CD14-positive monocyte (primary cell): ENCODE measurements at regions not wholly inside any gene's neighbourhood (a gene's known extent, or its start where the extent isn't known, plus 50 kb on each side); places are given as distances from the start of the nearest gene placed in this dataset.

Source experiments
- DNase-seq, 3 donors: peaks; one replicate each; pipeline ENCODE4 v3.0.0-alpha.2; 2011 to 2022
- H2AFZ ChIP-seq: 2 replicates; pipeline ENCODE4 v1.6.0; 2012; ENCODE audit warnings: mild to moderate bottlenecking, low read depth, low read length, inconsistent platforms; ENCODE audit not compliant: insufficient read depth, poor library complexity, severe bottlenecking
- H3K27ac ChIP-seq, 2 donors: 1 replicate in 1 of 2; 2 replicates in 1 of 2; pipeline ENCODE4 v1.5.1; 2012 to 2013; ENCODE audit warnings: low read length in 2 of 2, control low read depth in 1 of 2, inconsistent platforms in 1 of 2, low read depth in 1 of 2, mild to moderate bottlenecking in 1 of 2
- H3K27me3 ChIP-seq, 2 donors: one replicate each; pipeline versions ENCODE4 v1.6.0 to v1.6.1; 2011 to 2013; ENCODE audit warnings: low read length in 2 of 2; ENCODE audit not compliant: control insufficient read depth in 2 of 2, insufficient read depth in 2 of 2
- H3K36me3 ChIP-seq, 2 donors: replicated peaks in 1 of 2; 1 replicate in 1 of 2; 2 replicates in 1 of 2; pipeline versions ENCODE4 v1.5.1 to v1.6.1; 2012 to 2013; ENCODE audit warnings: low read length in 2 of 2, control low read depth in 1 of 2, inconsistent platforms in 1 of 2, mild to moderate bottlenecking in 1 of 2; ENCODE audit not compliant: insufficient read depth in 2 of 2, control insufficient read depth in 1 of 2
- H3K4me1 ChIP-seq, 2 donors: 1 replicate in 1 of 2; 2 replicates in 1 of 2; pipeline versions ENCODE4 v1.5.1 to v1.6.1; 2012 to 2013; ENCODE audit warnings: low read length in 2 of 2, control low read depth in 1 of 2, inconsistent platforms in 1 of 2, mild to moderate bottlenecking in 1 of 2, moderate library complexity in 1 of 2; ENCODE audit not compliant: insufficient read depth in 2 of 2, control insufficient read depth in 1 of 2
- H3K4me2 ChIP-seq: replicated peaks from 2 replicates; pipeline ENCODE3; 2012; ENCODE audit warnings: low read length, moderate library complexity, mild to moderate bottlenecking; ENCODE audit not compliant: poor library complexity, severe bottlenecking; ENCODE audit errors: extremely low read depth
- H3K4me3 ChIP-seq, 3 experiments: fragments of 200-600 bp in 1 of 3; sonication (generic) in 1 of 3; replicated peaks in 1 of 3; 1 replicate in 2 of 3; 2 replicates in 1 of 3; pipeline ENCODE4 v1.5.1; 2011 to 2013; ENCODE audit warnings: low read length in 3 of 3, mild to moderate bottlenecking in 3 of 3, control low read depth in 2 of 3, low read depth in 2 of 3, inconsistent platforms in 1 of 3, moderate library complexity in 1 of 3
- H3K79me2 ChIP-seq: 2 replicates; pipeline ENCODE4 v1.6.0; 2012; ENCODE audit warnings: mild to moderate bottlenecking, control low read depth, inconsistent platforms, low read length, moderate library complexity; ENCODE audit not compliant: insufficient read depth
- H3K9ac ChIP-seq: 2 replicates; pipeline ENCODE4 v1.6.0; 2017; ENCODE audit warnings: low read length, mild to moderate bottlenecking; ENCODE audit not compliant: insufficient read depth, poor library complexity, severe bottlenecking
- H3K9me3 ChIP-seq, 2 donors: replicated peaks in 1 of 2; 1 replicate in 1 of 2; 2 replicates in 1 of 2; pipeline versions ENCODE4 v1.5.1 to v1.6.1; 2012 to 2013; ENCODE audit warnings: low read length in 2 of 2, control low read depth in 1 of 2; ENCODE audit not compliant: control insufficient read depth in 1 of 2, insufficient read depth in 1 of 2
- H4K20me1 ChIP-seq: 2 replicates; pipeline ENCODE4 v1.6.0; 2012; ENCODE audit warnings: mild to moderate bottlenecking, low read length, control low read depth, moderate library complexity; ENCODE audit not compliant: insufficient read depth
- H3K27ac Mint-ChIP-seq, 7 donors: one replicate each; pipeline ENCODE4 v1.8.0; 2020; ENCODE audit warnings: mild to moderate bottlenecking in 7 of 7, mixed read lengths in 7 of 7, moderate library complexity in 6 of 7, inconsistent platforms in 2 of 7
- H3K27me3 Mint-ChIP-seq, 3 donors: one replicate each; pipeline ENCODE4 v1.8.0; 2021 to 2022; ENCODE audit warnings: low read depth in 3 of 3, mild to moderate bottlenecking in 3 of 3, mixed read lengths in 3 of 3, moderate library complexity in 3 of 3, inconsistent platforms in 1 of 3
- H3K36me3 Mint-ChIP-seq, 2 donors: one replicate each; pipeline ENCODE4 v1.8.0; 2020; ENCODE audit warnings: mixed read lengths in 2 of 2, inconsistent platforms in 1 of 2, mild to moderate bottlenecking in 1 of 2
- H3K4me1 Mint-ChIP-seq: one replicate; pipeline ENCODE4 v1.8.0; 2020; ENCODE audit warnings: mild to moderate bottlenecking, mixed read lengths
- H3K4me3 Mint-ChIP-seq, 2 donors: one replicate each; pipeline ENCODE4 v1.8.0; 2020; ENCODE audit warnings: mild to moderate bottlenecking in 2 of 2, mixed read lengths in 2 of 2, moderate library complexity in 1 of 2
- H3K9me3 Mint-ChIP-seq, 7 donors: one replicate each; pipeline ENCODE4 v1.8.0; 2020 to 2022; ENCODE audit warnings: mixed read lengths in 7 of 7, mild to moderate bottlenecking in 6 of 7, moderate library complexity in 6 of 7, inconsistent platforms in 2 of 7
- WGBS: methylation state at CpG from one replicate; pipeline ENCODE4 v1.1.5; 2013; ENCODE audit warnings: missing lambda C conversion rate; ENCODE audit not compliant: insufficient coverage; 5-methylcytosine and 5-hydroxymethylcytosine counted together
- intact Hi-C, 2 donors: fragments of 100-400 bp; cut with micrococcal nuclease; formaldehyde crosslinking; loops; one replicate each; pipeline versions ENCODE4 v1.15.0 to v1.15.1; 2023
- TF ChIP-seq, protein P1 (sequence below): fragments of 200-600 bp; IDR thresholded peaks from one replicate; pipeline ENCODE4 v1.8.0; 2022; ENCODE audit warnings: antibody characterized with exemption, mild to moderate bottlenecking

DNA sequence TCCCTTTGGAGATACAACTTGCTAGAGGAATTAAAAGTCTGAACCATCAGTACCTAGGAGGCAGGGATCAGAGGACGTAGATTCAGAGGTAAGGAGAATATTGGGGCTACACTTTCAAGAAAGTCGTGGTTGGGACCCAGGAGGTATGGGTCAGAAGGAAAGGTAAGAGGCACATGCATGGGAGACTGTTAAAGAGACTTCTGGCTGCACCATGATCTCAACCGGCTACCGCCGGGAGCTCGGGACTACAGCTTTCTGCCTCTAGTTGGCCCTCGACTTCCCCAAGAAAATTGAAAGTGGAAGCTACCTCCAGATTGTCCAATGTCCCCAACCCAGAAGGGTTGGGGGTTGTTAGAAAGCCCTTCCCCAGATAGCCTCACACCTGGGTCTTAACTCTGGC lies 355.7 kb upstream of the TMPRSS15 start:
- Histone ChIP-seq H3K27ac (no peak overlapping the region), H3K4me3 (no peak overlapping the region), H3K4me2 (no peak overlapping the region), H2AFZ (no peak overlapping the region), H3K36me3 (no peaks in the 10 kb centered on the region), H3K9me3 (peaks cover 29 to 42% of the 10 kb centered on the region in 2 donors), H4K20me1 (no peaks in the 10 kb centered on the region), H3K4me1 (no peaks in the 10 kb centered on the region), H3K27me3 (no peaks in the 10 kb centered on the region), H3K9ac (no peak overlapping the region), H3K79me2 (no peaks in the 10 kb centered on the region)
- no peak overlapping the region for H3K27ac Mint-ChIP-seq
- no peaks in the 10 kb centered on the region for H3K4me1 Mint-ChIP-seq
- intact Hi-C loops = no loop called here
- H3K36me3 Mint-ChIP-seq = no peaks in the 10 kb centered on the region
- DNase-seq = no peak
- peaks cover 6 to 49% (median 22%) of the 10 kb centered on the region in 7 donors for H3K9me3 Mint-ChIP-seq
- H3K4me3 Mint-ChIP-seq = no peak overlapping the region
- TF ChIP-seq, protein P1, sequence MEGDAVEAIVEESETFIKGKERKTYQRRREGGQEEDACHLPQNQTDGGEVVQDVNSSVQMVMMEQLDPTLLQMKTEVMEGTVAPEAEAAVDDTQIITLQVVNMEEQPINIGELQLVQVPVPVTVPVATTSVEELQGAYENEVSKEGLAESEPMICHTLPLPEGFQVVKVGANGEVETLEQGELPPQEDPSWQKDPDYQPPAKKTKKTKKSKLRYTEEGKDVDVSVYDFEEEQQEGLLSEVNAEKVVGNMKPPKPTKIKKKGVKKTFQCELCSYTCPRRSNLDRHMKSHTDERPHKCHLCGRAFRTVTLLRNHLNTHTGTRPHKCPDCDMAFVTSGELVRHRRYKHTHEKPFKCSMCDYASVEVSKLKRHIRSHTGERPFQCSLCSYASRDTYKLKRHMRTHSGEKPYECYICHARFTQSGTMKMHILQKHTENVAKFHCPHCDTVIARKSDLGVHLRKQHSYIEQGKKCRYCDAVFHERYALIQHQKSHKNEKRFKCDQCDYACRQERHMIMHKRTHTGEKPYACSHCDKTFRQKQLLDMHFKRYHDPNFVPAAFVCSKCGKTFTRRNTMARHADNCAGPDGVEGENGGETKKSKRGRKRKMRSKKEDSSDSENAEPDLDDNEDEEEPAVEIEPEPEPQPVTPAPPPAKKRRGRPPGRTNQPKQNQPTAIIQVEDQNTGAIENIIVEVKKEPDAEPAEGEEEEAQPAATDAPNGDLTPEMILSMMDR = no peak
- H3K27me3 Mint-ChIP-seq = peaks cover 0 to 1% (median 0%) of the 10 kb centered on the region in 3 donors
- WGBS = 69% methylated on average over 2 of the region's 7 CpGs

DNA sequence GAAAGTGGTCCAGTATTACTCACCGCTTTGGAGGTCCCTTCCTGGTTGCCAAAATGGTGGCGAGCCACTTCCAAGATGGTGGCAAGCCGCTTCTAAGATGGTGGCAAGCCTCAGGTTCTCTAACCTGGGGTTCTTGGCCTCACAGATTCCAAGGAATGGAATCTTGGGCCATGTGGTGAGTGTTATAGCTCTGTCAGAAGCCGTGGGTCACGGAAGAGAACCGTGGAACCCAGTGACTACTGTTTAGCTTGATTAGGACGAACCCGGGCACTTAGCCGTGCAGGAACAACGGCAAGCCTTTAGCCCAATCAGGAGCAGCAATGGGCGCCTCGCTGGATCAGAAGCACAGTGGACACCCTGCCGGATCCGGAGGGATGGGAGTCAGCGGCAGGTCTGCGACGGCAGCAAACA lies 356.2 kb upstream of the TMPRSS15 start:
- Histone ChIP-seq H3K27ac (no peak overlapping the region), H3K36me3 (no peaks in the 10 kb centered on the region), H3K4me2 (no peak overlapping the region), H3K79me2 (no peaks in the 10 kb centered on the region), H2AFZ (no peak overlapping the region), H3K4me3 (no peak overlapping the region), H3K27me3 (no peaks in the 10 kb centered on the region), H3K9ac (no peak overlapping the region), H3K4me1 (no peaks in the 10 kb centered on the region), H3K9me3 (peaks cover 32 to 47% of the 10 kb centered on the region in 2 donors), H4K20me1 (no peaks in the 10 kb centered on the region)
- Mint-ChIP-seq H3K36me3 (no peaks in the 10 kb centered on the region), H3K4me1 (no peaks in the 10 kb centered on the region), H3K9me3 (peaks cover 6 to 52% (median 25%) of the 10 kb centered on the region in 7 donors), H3K27me3 (peaks cover 0 to 1% (median 0%) of the 10 kb centered on the region in 3 donors), H3K4me3 (no peak overlapping the region), H3K27ac (no peak overlapping the region)
- intact Hi-C loops = no loop called here
- no peak for DNase-seq
- TF ChIP-seq, protein P1 = no peak
- 96% methylated on average over 15 of the region's 17 CpGs for WGBS
